ENCODE measurements at regions not wholly inside any gene's neighbourhood (a gene's known extent, or its start where the extent isn't known, plus 50 kb on each side); places are given as distances from the start of the nearest gene placed in this dataset.

GRCh38 chrX:27391623-27392022, 71.5 kb downstream of the PPP4R3C start:
- TF ChIP-seq EP300 (IDR thresholded peaks at IDR 0.05; ENCODE audit: borderline replicate concordance) (no peak), CREB1 (IDR thresholded peaks at IDR 0.05; ENCODE audit: low read depth) (no peak), MAX (IDR thresholded peaks at IDR 0.05) (no peak), TCF12 (IDR thresholded peaks at IDR 0.05; ENCODE audit: low read depth) (no peak), REST (IDR thresholded peaks at IDR 0.05; ENCODE audit: low read depth) (no peak)

All from Ishikawa (cell line).